ENCODE measurements at regions not wholly inside any gene's neighbourhood (a gene's known extent, or its start where the extent isn't known, plus 50 kb on each side); places are given as distances from the start of the nearest gene placed in this dataset.

DNA sequence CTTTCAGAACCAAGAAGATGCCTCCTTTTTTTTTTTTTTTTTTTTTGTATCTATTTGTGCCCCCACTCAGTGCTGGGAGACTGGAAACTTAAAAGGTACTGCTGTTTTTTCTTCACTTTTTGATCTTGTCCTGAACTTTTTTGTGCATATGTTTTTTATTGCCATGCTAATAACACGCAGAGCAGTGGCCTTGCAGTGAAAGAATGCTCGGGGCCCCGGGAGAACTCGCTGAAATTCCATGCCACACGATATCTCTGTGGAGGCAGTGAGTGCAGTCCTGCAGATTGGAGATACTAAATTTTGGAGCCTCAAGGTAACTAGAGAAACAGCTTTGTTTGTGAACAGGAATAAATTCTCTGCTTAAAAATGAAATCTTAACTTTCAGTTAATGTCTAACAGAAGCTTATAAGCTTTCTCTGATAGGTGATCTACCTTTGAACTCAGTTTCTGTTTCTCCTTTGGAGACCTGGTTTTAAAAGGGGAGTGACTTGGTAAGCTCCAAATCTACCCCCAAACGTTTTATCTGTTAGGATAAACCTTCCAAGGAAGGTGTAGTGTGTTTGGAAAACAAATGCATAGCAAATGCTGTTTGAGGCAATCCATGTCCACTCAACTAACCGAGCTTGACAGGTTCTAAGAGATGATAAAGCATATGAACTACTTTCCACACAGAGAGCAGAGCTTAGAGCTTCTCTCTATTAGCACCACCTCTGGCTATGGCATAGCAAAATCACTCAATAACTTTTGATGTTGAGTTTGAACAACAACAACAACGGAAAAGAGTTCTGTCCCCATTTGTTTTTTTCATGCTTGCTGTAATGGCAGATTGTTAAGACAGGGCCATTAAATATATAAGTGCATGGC is 113.7 kb upstream of the PLXNA2 start:
- H3K4me3 ChIP-seq = no peak overlapping the region
- H3K9me3 ChIP-seq = no peaks in the 10 kb centered on the region
- intact Hi-C loops (cut with DNase I) = no loop called here
- no peaks in the 10 kb centered on the region for H3K36me3 ChIP-seq
- H3K27me3 ChIP-seq = no peaks in the 10 kb centered on the region
- DNase-seq (no peak), ATAC-seq (no peak)
- no peak overlapping the region for H3K27ac ChIP-seq
- no peak for TF ChIP-seq CTCF (IDR thresholded peaks at IDR 0.05)
- no peaks in the 10 kb centered on the region for H3K4me1 ChIP-seq
- 50 to 51% methylated on average over 8 of the region's 8 CpGs for WGBS, 2 donors

DNA sequence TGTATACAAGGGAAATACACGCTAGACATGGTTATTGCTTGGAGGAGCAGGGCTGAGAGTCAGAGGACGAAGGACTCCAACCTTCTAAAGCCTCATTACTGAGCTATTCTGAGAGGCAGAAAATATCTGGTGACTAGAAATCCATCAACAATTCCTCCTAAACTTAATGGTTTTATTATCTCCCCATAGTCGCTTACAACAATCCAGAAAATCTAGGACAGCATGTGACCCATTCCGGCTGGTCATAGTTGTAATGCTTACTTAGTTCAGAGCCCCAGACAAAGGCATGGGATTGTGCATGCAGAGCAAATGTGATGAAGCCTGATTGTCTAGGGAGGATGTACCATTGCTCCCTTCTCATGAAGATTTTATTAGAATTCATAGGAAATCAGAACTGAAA is 114.5 kb upstream of the PLXNA2 start:
- no peak overlapping the region for H3K27ac ChIP-seq
- no peak for TF ChIP-seq CTCF (IDR thresholded peaks at IDR 0.05)
- no peaks in the 10 kb centered on the region for H3K4me1 ChIP-seq
- no peaks in the 10 kb centered on the region for H3K27me3 ChIP-seq
- H3K9me3 ChIP-seq = no peaks in the 10 kb centered on the region
- DNase-seq (no peak), ATAC-seq (no peak)
- no peak overlapping the region for H3K4me3 ChIP-seq
- 78 to 80% methylated on average over 4 of the region's 4 CpGs for WGBS, 2 donors
- intact Hi-C loops (cut with DNase I) = no loop called here
- no peaks in the 10 kb centered on the region for H3K36me3 ChIP-seq

DNA sequence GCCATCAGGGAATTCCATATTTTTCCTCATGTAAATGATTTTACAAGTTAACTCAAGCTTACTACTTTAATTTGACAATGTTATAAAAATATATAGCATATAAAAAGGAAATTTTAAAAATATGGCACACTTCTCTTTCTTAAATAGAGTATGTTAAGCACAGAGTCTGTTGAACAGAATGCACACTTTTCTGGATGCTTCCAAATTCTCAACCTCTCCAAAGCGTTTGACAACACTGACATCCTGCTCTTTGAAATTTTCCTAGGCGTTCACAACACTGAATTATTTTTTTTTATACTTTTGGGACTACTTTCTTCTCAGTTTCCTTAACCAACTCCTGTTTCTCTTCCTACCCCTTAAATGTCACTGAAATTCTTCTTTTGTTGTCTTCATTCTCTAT is 117.8 kb upstream of the PLXNA2 start:
- no peak overlapping the region for H3K27ac ChIP-seq
- 81 to 85% methylated on average over 2 of the region's 2 CpGs for WGBS, 2 donors
- H3K36me3 ChIP-seq = no peaks in the 10 kb centered on the region
- TF ChIP-seq CTCF (IDR thresholded peaks at IDR 0.05) = no peak
- H3K27me3 ChIP-seq = peaks cover 0 to 6% (median 0%) of the 10 kb centered on the region in 7 donors
- H3K9me3 ChIP-seq = peaks cover 0 to 7% (median 0%) of the 10 kb centered on the region in 11 donors
- intact Hi-C loops (cut with DNase I) = no loop called here
- no peaks in the 10 kb centered on the region for H3K4me1 ChIP-seq
- DNase-seq = no peak
- no peak for ATAC-seq
- H3K4me3 ChIP-seq = no peak overlapping the region

- TF ChIP-seq CTCF (IDR thresholded peaks at IDR 0.05) = no peak
- no peaks in the 10 kb centered on the region for H3K4me1 ChIP-seq
- ATAC-seq (no peak), DNase-seq (no peak)
- H3K36me3 ChIP-seq = no peaks in the 10 kb centered on the region
- WGBS, 2 donors = 91% methylated on average over 1 of the region's 1 CpG
- intact Hi-C loops (cut with DNase I) = no loop called here
- H3K27me3 ChIP-seq = peaks cover 0 to 19% (median 0%) of the 10 kb centered on the region in 7 donors
- H3K4me3 ChIP-seq = no peak overlapping the region
- peaks cover 0 to 7% (median 0%) of the 10 kb centered on the region in 11 donors for H3K9me3 ChIP-seq
- H3K27ac ChIP-seq = no peak overlapping the region
Measured at GRCh38 chr1:208366559-208366958, 122.4 kb upstream of the PLXNA2 start.

All from heart right ventricle (tissue), 16 donors.